Hepatocyte (in vitro differentiated cells): ENCODE measurements at regions not wholly inside any gene's neighbourhood (a gene's known extent, or its start where the extent isn't known, plus 50 kb on each side); places are given as distances from the start of the nearest gene placed in this dataset.
A peak's percentile ranks its signal among the peaks of the same experiment; 100 is the strongest.

Experiments used
- DNase-seq: peaks from one replicate; pipeline ENCODE4 v3.0.0-alpha.2; 2016; ENCODE audit warnings: low spot score
- H2AFZ ChIP-seq: fragments of 200-600 bp; sonication (generic); 2 replicates; pipeline ENCODE4 v1.6.0; 2016; ENCODE audit warnings: antibody characterized with exemption, mild to moderate bottlenecking
- H3K27ac ChIP-seq: fragments of 200-600 bp; sonication (generic); 2 replicates; pipeline ENCODE4 v1.5.1; 2016; ENCODE audit warnings: mild to moderate bottlenecking
- H3K27me3 ChIP-seq: fragments of 200-600 bp; sonication (generic); 2 replicates; pipeline ENCODE4 v1.6.1; 2016
- H3K36me3 ChIP-seq: fragments of 200-600 bp; sonication (generic); replicated peaks from 2 replicates; pipeline ENCODE4 v1.5.1; 2016; ENCODE audit warnings: low read depth; ENCODE audit not compliant: insufficient read depth
- H3K4me1 ChIP-seq: fragments of 200-600 bp; sonication (generic); 2 replicates; pipeline ENCODE4 v1.5.1; 2016; ENCODE audit warnings: mild to moderate bottlenecking, moderate library complexity; ENCODE audit not compliant: insufficient read depth
- H3K4me2 ChIP-seq: fragments of 200-600 bp; sonication (generic); 2 replicates; pipeline ENCODE4 v1.6.0; 2016
- H3K4me3 ChIP-seq: fragments of 200-600 bp; sonication (generic); 2 replicates; pipeline ENCODE4 v1.5.1; 2016; ENCODE audit warnings: mild to moderate bottlenecking
- H3K79me2 ChIP-seq: fragments of 200-600 bp; sonication (generic); 2 replicates; pipeline ENCODE4 v1.6.0; 2017; ENCODE audit warnings: mild to moderate bottlenecking
- H3K9me2 ChIP-seq: fragments of 200-600 bp; sonication (generic); replicated peaks from 2 replicates; pipeline ENCODE4 v1.6.0; 2017; ENCODE audit warnings: mild to moderate bottlenecking; ENCODE audit not compliant: insufficient read depth
- H3K9me3 ChIP-seq: fragments of 200-600 bp; sonication (generic); 2 replicates; pipeline ENCODE4 v1.5.1; 2016; ENCODE audit warnings: low read depth, mild to moderate bottlenecking
- H4K20me1 ChIP-seq: fragments of 200-600 bp; sonication (generic); 2 replicates; pipeline ENCODE4 v1.6.0; 2016; ENCODE audit warnings: mild to moderate bottlenecking; ENCODE audit not compliant: insufficient read depth, poor library complexity, severe bottlenecking
- CTCF ChIP-seq: fragments of 200-600 bp; sonication (generic); IDR thresholded peaks from 2 replicates; pipeline ENCODE4 v1.5.1; 2016; ENCODE audit warnings: antibody characterized with exemption, mild to moderate bottlenecking; ENCODE audit not compliant: poor library complexity
- EZH2 ChIP-seq: fragments of 200-600 bp; sonication (generic); IDR thresholded peaks from 2 replicates; pipeline ENCODE4 v1.6.1; 2016; ENCODE audit warnings: antibody characterized with exemption, mild to moderate bottlenecking, borderline replicate concordance
- EZH2phosphoT487 ChIP-seq: fragments of 200-600 bp; sonication (generic); IDR thresholded peaks from one replicate; pipeline ENCODE4 v1.6.1; 2018; ENCODE audit warnings: antibody characterized with exemption, mild to moderate bottlenecking, low read depth, moderate library complexity; ENCODE audit not compliant: unreplicated experiment, severe bottlenecking
- WGBS: methylation state at CpG from one replicate; pipeline ENCODE4 v1.1.6; 2016; ENCODE audit warnings: low lambda C conversion rate; ENCODE audit errors: missing lambda C conversion rate; 5-methylcytosine and 5-hydroxymethylcytosine counted together

- Histone ChIP-seq H3K9me3 (no peaks in the 10 kb centered on the region), H3K4me3 (no peak overlapping the region), H4K20me1 (no peaks in the 10 kb centered on the region), H3K9me2 (no peaks in the 10 kb centered on the region), H3K4me2 (no peak overlapping the region), H3K27ac (no peak overlapping the region), H3K79me2 (no peaks in the 10 kb centered on the region), H3K27me3 (no peaks in the 10 kb centered on the region), H3K4me1 (no peaks in the 10 kb centered on the region), H2AFZ (no peak overlapping the region), H3K36me3 (no peaks in the 10 kb centered on the region)
- DNase-seq = no peak
- WGBS = 97% methylated on average over 4 of the region's 4 CpGs
- no peak for TF ChIP-seq EZH2phosphoT487
- TF ChIP-seq EZH2 = no peak
- TF ChIP-seq CTCF = no peak
Observed at GRCh38 chr4:81827577-81828202, 356.0 kb upstream of the RASGEF1B start.

- WGBS = 81% methylated on average over 6 of the region's 6 CpGs
- H3K9me2 ChIP-seq = no peaks in the 10 kb centered on the region
- peak overlapping the region; percentile 24 for H3K27ac ChIP-seq
- no peaks in the 10 kb centered on the region for H3K4me1 ChIP-seq
- no peak overlapping the region for H2AFZ ChIP-seq
- H3K9me3 ChIP-seq = no peaks in the 10 kb centered on the region
- no peaks in the 10 kb centered on the region for H3K27me3 ChIP-seq
- H3K4me3 ChIP-seq = no peak overlapping the region
- no peak overlapping the region for H3K4me2 ChIP-seq
- H4K20me1 ChIP-seq = no peaks in the 10 kb centered on the region
- TF ChIP-seq CTCF (no peak), EZH2phosphoT487 (no peak), EZH2 (no peak)
- no peaks in the 10 kb centered on the region for H3K36me3 ChIP-seq
- no peak for DNase-seq
- no peaks in the 10 kb centered on the region for H3K79me2 ChIP-seq
Observed at GRCh38 chr4:81826817-81827424, 355.2 kb upstream of the RASGEF1B start.

- Histone ChIP-seq H2AFZ (no peak overlapping the region), H3K79me2 (no peaks in the 10 kb centered on the region), H3K4me1 (no peaks in the 10 kb centered on the region), H3K9me3 (no peaks in the 10 kb centered on the region), H3K4me2 (no peak overlapping the region), H3K4me3 (no peak overlapping the region), H3K36me3 (no peaks in the 10 kb centered on the region), H3K27ac (peak overlapping the region; percentile 24), H3K27me3 (no peaks in the 10 kb centered on the region), H4K20me1 (no peaks in the 10 kb centered on the region), H3K9me2 (no peaks in the 10 kb centered on the region)
- TF ChIP-seq CTCF (no peak), EZH2phosphoT487 (no peak), EZH2 (no peak)
- no peak for DNase-seq
- 61% methylated on average over 1 of the region's 1 CpG for WGBS
Observed at GRCh38 chr4:81826335-81826734, 354.6 kb upstream of the RASGEF1B start.
